AG09309 (cell line): ENCODE measurements at regions not wholly inside any gene's neighbourhood (a gene's known extent, or its start where the extent isn't known, plus 50 kb on each side); places are given as distances from the start of the nearest gene placed in this dataset.
A peak's percentile ranks its signal among the peaks of the same experiment; 100 is the strongest.
"Not testable (repeated sequence)": the region's sequence is repeated elsewhere in the genome, so short reads cannot be mapped to it uniquely, and the experiment has no call there.

ENCODE experiments used
- DNase-seq: peaks from one replicate; pipeline ENCODE4 v3.0.0-alpha.2; 2010; ENCODE audit warnings: low read depth
- H3K4me3 ChIP-seq: 2 replicates; pipeline ENCODE4 v1.5.1; 2011; ENCODE audit warnings: mild to moderate bottlenecking, low read depth, low read length, moderate library complexity; ENCODE audit not compliant: control insufficient read depth
- CTCF ChIP-seq: IDR thresholded peaks from 2 replicates; pipeline ENCODE4 v1.5.1; 2011; ENCODE audit warnings: mild to moderate bottlenecking, low read depth, low read length, inconsistent platforms; ENCODE audit not compliant: insufficient read depth, control insufficient read depth; ENCODE audit errors: missing control alignments

DNA sequence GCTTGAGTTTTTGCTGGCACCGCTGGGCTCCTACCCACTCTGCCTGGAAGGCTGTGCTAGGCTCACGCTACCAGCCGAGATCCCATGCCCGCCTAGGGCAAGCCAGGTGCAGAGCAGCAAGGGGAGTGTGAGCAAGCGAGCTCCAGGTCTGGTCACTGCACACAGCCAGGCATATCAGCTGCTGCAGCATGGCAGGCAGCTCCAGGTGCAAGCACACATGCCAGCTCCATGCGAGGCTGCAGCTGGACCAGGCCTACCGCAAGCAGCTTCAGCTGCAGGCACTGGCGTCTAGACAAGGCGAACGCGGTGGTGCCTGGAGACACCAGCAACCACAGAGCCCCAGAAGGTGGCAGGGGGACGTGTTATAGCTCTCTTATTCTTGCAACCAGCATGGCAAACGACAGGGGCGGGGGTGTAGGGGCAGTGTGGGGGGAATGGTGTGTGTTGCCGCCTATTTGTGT, 614.7 kb upstream of the EPHA5 start:
- no peak overlapping the region for H3K4me3 ChIP-seq
- DNase-seq = no peak
- no peak for TF ChIP-seq CTCF

GRCh38 chr4:66279084-66279483, 608.8 kb upstream of the EPHA5 start:
- DNase-seq = no peak
- TF ChIP-seq CTCF = no peak
- H3K4me3 ChIP-seq = no peak overlapping the region

DNA sequence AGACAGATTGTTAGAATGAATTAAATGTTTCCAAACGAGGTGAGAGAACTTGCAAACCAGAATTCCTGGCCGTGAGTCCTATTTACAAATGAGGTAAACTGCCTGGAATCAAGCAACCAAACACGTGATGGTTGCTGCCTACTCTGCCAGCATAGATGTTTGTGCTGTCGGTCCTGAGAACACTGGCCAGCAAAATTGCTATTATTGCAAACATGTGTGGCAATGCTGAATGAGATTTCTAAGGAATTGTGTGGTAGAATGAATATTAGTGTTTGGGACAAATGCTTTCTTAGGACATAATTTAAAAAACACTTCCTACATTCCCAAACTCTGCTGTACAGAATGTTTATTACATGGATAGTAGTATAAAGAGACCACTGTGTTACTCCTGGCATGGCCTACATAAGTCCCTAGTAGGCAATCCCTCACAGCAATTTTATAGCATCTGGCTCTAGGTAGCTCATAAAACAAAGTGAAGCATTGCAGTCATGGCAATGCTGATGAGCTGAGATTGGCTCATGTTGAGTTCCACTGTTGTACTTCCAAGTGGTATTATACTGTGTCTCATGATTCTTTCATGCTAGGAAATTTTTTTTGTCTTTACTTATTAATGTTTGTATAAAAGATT, 605.2 kb upstream of the EPHA5 start:
- no peak for TF ChIP-seq CTCF
- no peak overlapping the region for H3K4me3 ChIP-seq
- DNase-seq = peak; percentile 17

DNA sequence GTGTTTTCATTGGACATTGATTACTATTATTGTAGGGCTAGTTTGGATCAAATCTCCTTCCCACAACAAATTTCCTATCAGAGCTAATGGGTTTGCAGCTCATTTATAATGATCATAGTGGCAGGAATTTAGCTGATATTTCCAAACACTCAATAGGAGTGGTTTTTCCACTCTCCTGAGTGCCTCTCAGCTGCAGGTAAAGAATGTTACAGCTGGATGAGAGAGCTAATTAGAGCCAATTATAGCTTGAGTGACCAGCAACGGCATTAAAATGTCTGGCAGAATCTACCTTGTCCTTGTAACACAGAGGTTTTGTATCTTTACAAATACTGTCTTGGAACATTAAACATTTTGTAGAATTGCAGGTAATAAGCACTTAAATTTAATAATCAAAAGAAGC, 602.8 kb upstream of the EPHA5 start:
- no peak overlapping the region for H3K4me3 ChIP-seq
- no peak for TF ChIP-seq CTCF
- DNase-seq = no peak

DNA sequence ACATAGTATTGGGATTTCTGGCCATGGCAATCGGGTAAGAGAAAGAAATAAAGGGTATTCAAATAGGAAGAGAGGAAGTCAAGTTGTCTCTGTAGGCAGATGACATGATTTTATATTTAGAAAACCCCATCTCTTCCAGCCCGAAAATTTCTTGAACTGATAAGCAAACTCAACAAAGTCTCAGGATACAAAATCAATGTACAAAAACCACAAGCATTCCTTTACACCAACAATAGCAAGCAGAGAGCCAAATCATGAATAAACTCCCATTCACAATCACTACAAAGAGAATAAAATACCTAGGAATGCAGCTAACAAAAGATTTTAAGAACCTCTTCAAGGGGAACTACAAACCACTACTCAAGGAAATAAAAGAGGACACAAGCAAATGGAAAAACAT, 600.1 kb upstream of the EPHA5 start:
- not testable (repeated sequence) for H3K4me3 ChIP-seq, DNase-seq

DNA sequence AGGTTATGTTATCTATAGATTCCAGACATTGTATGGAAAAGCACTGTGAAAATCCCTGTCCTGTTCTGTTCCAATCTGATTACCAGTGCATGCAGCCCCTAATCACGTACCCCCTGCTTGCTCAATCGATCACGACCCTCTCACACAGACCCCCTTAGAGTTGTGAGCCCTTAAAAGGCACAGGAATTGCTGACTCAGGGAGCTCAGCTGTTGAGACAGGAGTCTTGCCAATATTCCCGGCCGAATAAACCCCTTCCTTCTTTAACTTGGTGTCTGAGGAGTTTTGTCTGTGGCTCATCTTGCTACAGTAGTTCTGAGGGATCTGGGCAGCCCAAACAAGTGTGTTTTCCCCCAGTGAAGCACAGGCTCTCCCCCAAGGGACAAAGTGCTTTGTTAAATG, 596.3 kb upstream of the EPHA5 start:
- H3K4me3 ChIP-seq, DNase-seq: not testable (repeated sequence)

- no peak for DNase-seq
- TF ChIP-seq CTCF = no peak
- H3K4me3 ChIP-seq = no peak overlapping the region
Measured at GRCh38 chr4:66266035-66266434, 595.7 kb upstream of the EPHA5 start.

DNA sequence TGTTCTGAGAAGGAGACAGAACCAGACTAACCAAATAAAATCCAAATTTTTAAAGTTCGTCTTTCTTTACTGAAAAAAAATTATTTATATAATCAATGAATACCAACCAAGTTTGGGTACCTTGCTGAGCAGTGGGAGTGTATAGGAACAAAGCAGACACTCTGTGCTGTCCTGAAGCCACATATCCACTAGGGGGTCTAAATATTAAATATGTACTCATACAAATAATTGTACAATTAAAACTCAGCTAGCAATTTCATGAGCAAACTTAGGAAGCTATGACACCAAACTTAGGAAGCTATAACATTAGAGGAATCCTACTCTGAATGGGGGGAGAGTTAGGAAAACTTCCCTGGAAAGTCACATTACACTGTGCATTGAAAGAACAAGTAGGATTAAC, 582.0 kb upstream of the EPHA5 start:
- H3K4me3 ChIP-seq = no peak overlapping the region
- no peak for TF ChIP-seq CTCF
- DNase-seq = no peak
